GM19324 (cell line): ENCODE measurements at regions not wholly inside any gene's neighbourhood (a gene's known extent, or its start where the extent isn't known, plus 50 kb on each side); places are given as distances from the start of the nearest gene placed in this dataset.
A peak's percentile ranks its signal among the peaks of the same experiment; 100 is the strongest.

ENCODE experiments used
- ATAC-seq: cut with Tn5 transposase; IDR thresholded peaks from one replicate; pipeline ENCODE4 v1.9.1; 2021; ENCODE audit warnings: mild to moderate bottlenecking, moderate library complexity; ENCODE audit not compliant: unreplicated experiment, low FRiP score

GRCh38 chr1:173128742-173129141, 78.0 kb upstream of the TNFSF18 start:
- no peak for ATAC-seq

GRCh38 chr1:173127369-173128307, 76.9 kb upstream of the TNFSF18 start:
- no peak for ATAC-seq

- ATAC-seq, result no peak
Observed at GRCh38 chr1:173126421-173126820, 75.7 kb upstream of the TNFSF18 start.

- ATAC-seq, result peak; percentile 71
Observed at GRCh38 chr1:173122958-173123852, 72.5 kb upstream of the TNFSF18 start.

GRCh38 chr1:173122344-173122935, 71.7 kb upstream of the TNFSF18 start:
- no peak for ATAC-seq

- no peak for ATAC-seq
Observed at GRCh38 chr1:173118404-173118803, 67.7 kb upstream of the TNFSF18 start.

GRCh38 chr1:173117761-173118160, 67.0 kb upstream of the TNFSF18 start:
- ATAC-seq, result no peak

- ATAC-seq, result no peak
Observed at GRCh38 chr1:173117108-173117633, 66.4 kb upstream of the TNFSF18 start.

GRCh38 chr1:173114346-173114745, 63.6 kb upstream of the TNFSF18 start:
- no peak for ATAC-seq

GRCh38 chr1:173113015-173113741, 62.4 kb upstream of the TNFSF18 start:
- ATAC-seq, result no peak

GRCh38 chr1:173112129-173112528, 61.4 kb upstream of the TNFSF18 start:
- ATAC-seq, result peak; percentile 86

- ATAC-seq, result no peak
Observed at GRCh38 chr1:173107696-173108095, 57.0 kb upstream of the TNFSF18 start.

- no peak for ATAC-seq
Observed at GRCh38 chr1:173103006-173103405, 52.3 kb upstream of the TNFSF18 start.

- ATAC-seq, result no peak
Observed at GRCh38 chr1:173101589-173101988, 50.8 kb upstream of the TNFSF18 start.

GRCh38 chr1:173100476-173101107, 49.9 kb upstream of the TNFSF18 start:
- ATAC-seq, result no peak
